ENCODE measurements at regions not wholly inside any gene's neighbourhood (a gene's known extent, or its start where the extent isn't known, plus 50 kb on each side); places are given as distances from the start of the nearest gene placed in this dataset.

GRCh38 chr17:13759518-13760335, 158.0 kb upstream of the HS3ST3A1 start:
- Mint-ChIP-seq H3K9me3 (ENCODE audit: low read depth) (no peaks in the 10 kb centered on the region), H3K27ac (no peak overlapping the region), H3K4me3 (no peak overlapping the region), H3K4me1 (no peaks in the 10 kb centered on the region), H3K36me3 (ENCODE audit: low read depth) (no peaks in the 10 kb centered on the region), H3K27me3 (peaks cover 2% of the 10 kb centered on the region)
- intact Hi-C loops (cut with DNase I, micrococcal nuclease) = no loop called here
- POLR2A ChIA-PET = no interaction called here
- ATAC-seq (peak; percentile 33), DNase-seq (no peak)
- CTCF ChIA-PET = no interaction called here

DNA sequence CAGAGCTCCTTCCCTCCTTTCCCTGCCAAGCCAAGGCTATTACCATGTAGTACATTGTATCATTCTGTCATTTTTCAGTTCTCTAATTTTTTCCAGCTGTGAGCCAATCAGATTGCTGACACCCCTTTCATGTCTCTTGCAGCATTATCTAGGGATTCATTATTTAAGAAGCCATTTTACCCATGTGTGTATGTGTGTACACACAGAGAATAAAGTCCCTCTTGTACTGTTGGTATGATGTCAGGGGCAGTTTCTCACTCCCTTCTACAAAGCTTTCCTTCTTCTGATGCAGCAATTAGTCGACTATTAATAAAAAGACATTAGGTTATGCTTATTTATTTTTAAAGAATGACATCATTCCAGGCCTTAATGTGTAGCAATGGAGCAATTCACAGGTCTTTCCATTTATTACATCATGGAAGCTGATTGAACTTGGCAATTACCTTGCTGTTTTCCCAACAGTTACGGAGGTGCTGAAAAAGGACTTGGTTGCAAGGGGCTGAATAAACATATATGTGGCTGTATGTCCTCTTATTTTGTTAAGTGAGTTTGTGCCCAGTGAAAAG, 159.4 kb upstream of the HS3ST3A1 start:
- ChIA-PET CTCF (interaction anchor here (0.6 kb wide), 1 partner anchor 20 kb away, joined by 4 read pairs; no protein-coding TSS in a partner anchor), POLR2A (no interaction called here)
- no peak for ATAC-seq
- no peak overlapping the region for H3K27ac Mint-ChIP-seq
- intact Hi-C loops (cut with DNase I, micrococcal nuclease) = no loop called here
- no peaks in the 10 kb centered on the region for H3K36me3 Mint-ChIP-seq (ENCODE audit: low read depth)
- no peaks in the 10 kb centered on the region for H3K4me1 Mint-ChIP-seq
- DNase-seq = no peak
- peaks cover 2% of the 10 kb centered on the region for H3K27me3 Mint-ChIP-seq
- H3K9me3 Mint-ChIP-seq (ENCODE audit: low read depth) = no peaks in the 10 kb centered on the region
- H3K4me3 Mint-ChIP-seq = no peak overlapping the region

DNA sequence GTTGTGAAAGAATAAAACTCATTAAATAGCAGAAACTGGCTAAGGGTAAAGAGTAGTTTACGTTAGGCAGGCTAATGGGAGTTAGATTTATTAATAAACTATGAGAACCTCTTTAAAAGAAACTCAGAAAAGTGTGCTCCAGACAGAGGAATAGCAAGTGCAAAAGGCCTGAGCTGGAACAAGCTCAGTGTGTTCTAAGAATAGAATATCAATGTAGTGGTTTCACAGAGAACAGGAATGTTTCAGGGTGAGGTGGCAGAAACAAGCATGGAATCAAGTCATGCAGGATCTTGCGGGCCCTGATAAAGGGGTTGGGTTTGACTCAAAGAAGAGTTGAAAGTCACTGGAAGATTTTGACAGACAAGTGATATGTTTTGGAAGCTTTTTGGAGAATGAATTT, 164.0 kb upstream of the HS3ST3A1 start:
- CTCF ChIA-PET = no interaction called here
- Mint-ChIP-seq H3K4me3 (no peak overlapping the region), H3K9me3 (ENCODE audit: low read depth) (peaks cover 7% of the 10 kb centered on the region), H3K27me3 (peaks cover 9% of the 10 kb centered on the region), H3K36me3 (ENCODE audit: low read depth) (peaks cover 5% of the 10 kb centered on the region), H3K4me1 (no peaks in the 10 kb centered on the region), H3K27ac (no peak overlapping the region)
- no peak for ATAC-seq
- intact Hi-C loops (cut with DNase I, micrococcal nuclease) = no loop called here
- POLR2A ChIA-PET = no interaction called here
- no peak for DNase-seq

DNA sequence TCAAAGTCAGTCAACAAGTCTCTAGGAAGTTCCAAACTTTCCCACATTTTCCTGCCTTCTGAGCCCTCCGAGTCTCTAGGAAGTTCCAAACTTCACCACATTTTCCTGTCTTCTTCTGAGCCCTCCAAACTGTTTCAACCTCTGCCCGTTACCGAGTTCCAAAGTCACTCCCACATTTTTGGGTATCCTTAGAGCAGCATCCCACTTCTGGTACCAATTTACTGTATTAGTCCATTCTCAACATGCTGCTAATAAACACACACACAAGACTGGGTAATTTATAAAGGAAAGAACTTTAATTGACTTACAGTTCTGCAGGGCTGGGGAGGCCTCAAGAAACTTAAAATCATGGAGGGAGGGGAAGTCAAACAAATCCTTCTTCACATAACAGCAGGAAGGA, 169.0 kb upstream of the HS3ST3A1 start:
- no peaks in the 10 kb centered on the region for H3K4me1 Mint-ChIP-seq
- intact Hi-C loops (cut with DNase I, micrococcal nuclease) = no loop called here
- ChIA-PET POLR2A (no interaction called here), CTCF (no interaction called here)
- no peak overlapping the region for H3K27ac Mint-ChIP-seq
- DNase-seq (no peak), ATAC-seq (no peak)
- H3K36me3 Mint-ChIP-seq (ENCODE audit: low read depth) = peaks cover 8% of the 10 kb centered on the region
- H3K27me3 Mint-ChIP-seq = peaks cover 7% of the 10 kb centered on the region
- no peak overlapping the region for H3K4me3 Mint-ChIP-seq
- peaks cover 8% of the 10 kb centered on the region for H3K9me3 Mint-ChIP-seq (ENCODE audit: low read depth)

DNA sequence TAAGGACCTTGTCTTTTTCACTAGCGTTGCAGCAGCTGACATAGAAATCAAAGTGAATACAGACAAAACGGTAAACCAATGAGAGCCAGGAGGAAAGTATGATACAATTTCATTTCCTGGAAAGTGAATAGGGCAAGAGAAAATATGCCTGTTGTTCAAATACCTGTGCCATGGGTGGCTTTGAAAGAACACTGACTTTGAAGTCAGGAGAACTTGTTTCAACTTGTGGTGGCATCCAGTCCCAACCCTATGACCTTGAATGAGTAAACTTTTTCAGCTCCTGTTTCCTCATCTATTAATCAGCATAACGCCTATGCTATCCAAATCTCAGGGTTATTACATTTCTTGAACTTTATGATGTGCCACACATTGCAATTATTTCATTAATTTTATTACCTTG, 173.7 kb upstream of the HS3ST3A1 start:
- Mint-ChIP-seq H3K9me3 (ENCODE audit: low read depth) (peaks cover 12% of the 10 kb centered on the region), H3K4me1 (no peaks in the 10 kb centered on the region), H3K27me3 (no peaks in the 10 kb centered on the region), H3K36me3 (ENCODE audit: low read depth) (peaks cover 6% of the 10 kb centered on the region), H3K4me3 (no peak overlapping the region), H3K27ac (no peak overlapping the region)
- no peak for DNase-seq
- ChIA-PET POLR2A (no interaction called here), CTCF (no interaction called here)
- intact Hi-C loops (cut with DNase I, micrococcal nuclease) = no loop called here
- no peak for ATAC-seq

DNA sequence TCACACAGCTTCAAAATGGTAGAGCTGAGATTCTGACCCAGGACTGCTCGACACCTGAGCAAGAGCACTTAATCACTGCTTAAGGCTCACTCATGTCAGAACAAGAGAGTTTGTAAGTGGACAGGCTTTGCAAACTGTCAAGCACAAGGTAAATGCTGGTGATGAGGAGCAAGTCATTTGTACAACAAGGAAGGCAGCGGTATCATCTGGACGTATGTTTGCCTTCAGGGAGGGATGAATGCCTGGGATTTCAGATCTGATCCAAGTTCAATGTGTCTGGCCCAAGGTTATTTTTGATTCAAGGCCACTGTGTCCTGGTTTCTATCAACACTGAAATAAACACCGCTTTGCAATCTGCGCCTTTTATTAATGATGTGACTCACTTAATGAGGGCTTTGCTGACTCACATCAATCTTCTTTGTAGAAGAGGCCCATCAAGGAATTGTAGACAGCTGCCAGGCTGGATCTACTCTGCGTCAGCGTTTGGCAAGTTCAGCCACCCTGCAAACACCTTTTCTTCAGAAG, 174.4 kb upstream of the HS3ST3A1 start:
- ChIA-PET CTCF (no interaction called here), POLR2A (no interaction called here)
- peaks cover 11% of the 10 kb centered on the region for H3K9me3 Mint-ChIP-seq (ENCODE audit: low read depth)
- ATAC-seq (no peak), DNase-seq (no peak)
- H3K4me3 Mint-ChIP-seq = no peak overlapping the region
- H3K36me3 Mint-ChIP-seq (ENCODE audit: low read depth) = peaks cover 5% of the 10 kb centered on the region
- H3K27me3 Mint-ChIP-seq = no peaks in the 10 kb centered on the region
- H3K4me1 Mint-ChIP-seq = no peaks in the 10 kb centered on the region
- intact Hi-C loops (cut with DNase I, micrococcal nuclease) = no loop called here
- H3K27ac Mint-ChIP-seq = no peak overlapping the region

GRCh38 chr17:13777003-13777402, 175.3 kb upstream of the HS3ST3A1 start:
- POLR2A ChIA-PET = no interaction called here
- Mint-ChIP-seq H3K27ac (no peak overlapping the region), H3K9me3 (ENCODE audit: low read depth) (peaks cover 13% of the 10 kb centered on the region), H3K4me3 (no peak overlapping the region), H3K36me3 (ENCODE audit: low read depth) (peaks cover 2% of the 10 kb centered on the region), H3K27me3 (no peaks in the 10 kb centered on the region), H3K4me1 (no peaks in the 10 kb centered on the region)
- no peak for DNase-seq
- no peak for ATAC-seq
- intact Hi-C loops (cut with DNase I, micrococcal nuclease) = no loop called here
- CTCF ChIA-PET = no interaction called here

- Mint-ChIP-seq H3K9me3 (ENCODE audit: low read depth) (peaks cover 6% of the 10 kb centered on the region), H3K36me3 (ENCODE audit: low read depth) (no peaks in the 10 kb centered on the region), H3K4me3 (no peak overlapping the region), H3K27ac (no peak overlapping the region), H3K4me1 (no peaks in the 10 kb centered on the region), H3K27me3 (peaks cover 5% of the 10 kb centered on the region)
- no peak for DNase-seq
- no peak for ATAC-seq
- intact Hi-C loops (cut with DNase I, micrococcal nuclease) = no loop called here
- ChIA-PET POLR2A (no interaction called here), CTCF (no interaction called here)
These were observed 182.8 kb upstream of the HS3ST3A1 start for GRCh38 chr17:13784434-13785095.

- POLR2A ChIA-PET = no interaction called here
- ATAC-seq (no peak), DNase-seq (no peak)
- Mint-ChIP-seq H3K4me1 (no peaks in the 10 kb centered on the region), H3K27me3 (peaks cover 5% of the 10 kb centered on the region), H3K27ac (no peak overlapping the region), H3K4me3 (no peak overlapping the region), H3K36me3 (ENCODE audit: low read depth) (no peaks in the 10 kb centered on the region), H3K9me3 (ENCODE audit: low read depth) (peaks cover 4% of the 10 kb centered on the region)
- intact Hi-C loops (cut with DNase I, micrococcal nuclease) = no loop called here
- CTCF ChIA-PET = interaction anchor here (0.7 kb wide), 1 partner anchor 28 kb away, joined by 3 read pairs; no protein-coding TSS in a partner anchor
These were observed 184.4 kb upstream of the HS3ST3A1 start for GRCh38 chr17:13785981-13786598.

DNA sequence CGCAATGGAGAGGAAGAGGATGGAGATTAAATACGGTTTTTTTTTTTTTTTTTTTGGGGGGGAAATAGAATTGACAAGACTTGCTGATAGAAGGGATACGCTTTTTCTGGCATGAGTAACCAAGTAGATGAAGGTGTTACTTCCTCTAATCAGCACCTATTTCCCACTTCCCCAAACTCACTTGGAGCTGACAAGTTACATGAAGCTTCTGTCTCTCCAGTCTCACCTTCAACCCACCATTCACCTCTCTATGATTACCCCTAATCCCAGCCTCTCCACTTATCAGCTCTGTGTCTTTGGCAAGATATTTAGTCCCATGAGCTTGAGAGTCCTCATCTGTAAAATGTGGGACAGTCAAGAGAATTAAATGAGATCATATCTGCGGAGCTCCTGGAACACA, 185.9 kb upstream of the HS3ST3A1 start:
- H3K27ac Mint-ChIP-seq = no peak overlapping the region
- no peaks in the 10 kb centered on the region for H3K36me3 Mint-ChIP-seq (ENCODE audit: low read depth)
- DNase-seq = no peak
- no peak overlapping the region for H3K4me3 Mint-ChIP-seq
- H3K27me3 Mint-ChIP-seq = peaks cover 5% of the 10 kb centered on the region
- no peak for ATAC-seq
- ChIA-PET POLR2A (no interaction called here), CTCF (interaction anchor here (0.8 to 1.0 kb wide), 2 partner anchors 18 to 39 kb away, joined by 3 to 4 read pairs; no protein-coding TSS in a partner anchor)
- intact Hi-C loops (cut with DNase I, micrococcal nuclease) = no loop called here
- peaks cover 2% of the 10 kb centered on the region for H3K9me3 Mint-ChIP-seq (ENCODE audit: low read depth)
- H3K4me1 Mint-ChIP-seq = no peaks in the 10 kb centered on the region

- Mint-ChIP-seq H3K4me3 (no peak overlapping the region), H3K27ac (no peak overlapping the region), H3K4me1 (no peaks in the 10 kb centered on the region), H3K9me3 (ENCODE audit: low read depth) (peaks cover 2% of the 10 kb centered on the region), H3K36me3 (ENCODE audit: low read depth) (no peaks in the 10 kb centered on the region), H3K27me3 (peaks cover 5% of the 10 kb centered on the region)
- ChIA-PET CTCF (interaction anchor here (0.6 to 1.0 kb wide), 2 partner anchors 17 to 131 kb away, joined by 3 to 4 read pairs; no protein-coding TSS in a partner anchor), POLR2A (no interaction called here)
- no peak for DNase-seq
- ATAC-seq = no peak
- intact Hi-C loops (cut with DNase I, micrococcal nuclease) = no loop called here
These were observed 186.7 kb upstream of the HS3ST3A1 start for GRCh38 chr17:13788385-13788784.

All from activated CD4-positive, alpha-beta T cell treated with anti-CD3 and anti-CD28 coated beads for 36 hours (primary cell).